Astrocyte (in vitro differentiated cells and primary cell): ENCODE measurements at regions not wholly inside any gene's neighbourhood (a gene's known extent, or its start where the extent isn't known, plus 50 kb on each side); places are given as distances from the start of the nearest gene placed in this dataset.

ENCODE experiments used
- CTCF ChIP-seq: IDR thresholded peaks from 2 replicates; pipeline ENCODE4 v1.5.1; 2011; ENCODE audit warnings: low read depth, mild to moderate bottlenecking, inconsistent platforms, low read length, moderate library complexity; ENCODE audit not compliant: insufficient read depth
- EZH2 ChIP-seq: IDR thresholded peaks from 2 replicates; pipeline ENCODE4 v1.6.1; 2012; ENCODE audit warnings: mild to moderate bottlenecking, low read length, inconsistent platforms; ENCODE audit not compliant: insufficient read depth

GRCh38 chr9:28050046-28050445 lies 476.8 kb upstream of the C9orf72 start:
- TF ChIP-seq CTCF: no peak
- TF ChIP-seq EZH2: no peak
